ENCODE measurements at regions not wholly inside any gene's neighbourhood (a gene's known extent, or its start where the extent isn't known, plus 50 kb on each side); places are given as distances from the start of the nearest gene placed in this dataset.

DNA sequence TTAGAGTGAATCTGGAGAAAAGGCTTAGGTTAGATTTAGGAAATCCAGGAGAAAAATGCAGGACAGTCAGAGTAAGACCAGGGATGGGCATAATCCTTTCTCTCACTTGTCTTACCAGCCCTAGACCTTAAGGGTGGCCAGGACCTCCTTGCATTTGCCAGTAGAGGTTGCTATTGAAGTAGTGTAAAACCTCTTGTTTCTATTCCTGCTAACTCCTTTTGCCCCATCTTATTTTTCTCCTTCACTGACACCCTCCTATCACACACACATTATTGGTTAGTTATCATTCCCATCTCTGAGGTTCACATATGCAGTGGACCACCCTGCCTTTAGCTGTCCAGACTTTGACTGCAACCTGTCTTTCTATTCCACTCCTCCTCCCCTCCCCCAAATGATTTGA, 75.0 kb upstream of the MACF1 start:
- Mint-ChIP-seq H3K36me3 (ENCODE audit: low read depth) (peaks cover 11% of the 10 kb centered on the region), H3K4me3 (peak overlapping the region; percentile 67), H3K27me3 (ENCODE audit: insufficient read depth) (no peaks in the 10 kb centered on the region), H3K4me1 (ENCODE audit: low read depth) (peaks cover 66% of the 10 kb centered on the region), H3K9me3 (no peaks in the 10 kb centered on the region), H3K27ac (peak overlapping the region; percentile 94)
- no peak for DNase-seq
- TF ChIP-seq CTCF (IDR thresholded peaks at IDR 0.05) = peak; percentile 57

GRCh38 chr1:39130325-39130724, 74.2 kb upstream of the MACF1 start:
- peaks cover 6% of the 10 kb centered on the region for H3K36me3 Mint-ChIP-seq (ENCODE audit: low read depth)
- peak overlapping the region; percentile 94 for H3K27ac Mint-ChIP-seq
- H3K4me1 Mint-ChIP-seq (ENCODE audit: low read depth) = peaks cover 72% of the 10 kb centered on the region
- H3K4me3 Mint-ChIP-seq = peak overlapping the region; percentile 67
- DNase-seq = peak; percentile 74
- H3K9me3 Mint-ChIP-seq = no peaks in the 10 kb centered on the region
- TF ChIP-seq CTCF (IDR thresholded peaks at IDR 0.05) = no peak
- no peaks in the 10 kb centered on the region for H3K27me3 Mint-ChIP-seq (ENCODE audit: insufficient read depth)

DNA sequence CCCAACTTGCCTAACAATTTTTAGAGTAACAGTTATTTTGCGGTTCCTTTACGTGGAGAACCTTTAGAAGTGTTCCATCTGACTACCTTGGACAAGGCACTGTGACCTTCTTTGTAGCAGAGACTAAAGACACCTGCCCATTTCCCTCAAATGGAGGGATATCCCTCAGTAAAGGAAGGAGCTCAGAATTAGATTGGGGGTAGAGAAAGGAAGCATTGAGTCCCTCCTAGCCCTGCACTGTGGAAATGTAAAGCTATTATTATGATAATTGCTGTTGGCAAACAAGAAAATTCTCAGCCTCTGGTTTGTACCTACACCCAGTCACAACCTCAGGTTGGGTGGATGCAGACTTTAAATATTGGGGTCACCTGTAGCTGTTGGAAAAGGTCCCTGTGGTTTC, 72.6 kb upstream of the MACF1 start:
- Mint-ChIP-seq H3K4me3 (peak overlapping the region; percentile 14), H3K27ac (peak overlapping the region; percentile 76), H3K27me3 (ENCODE audit: insufficient read depth) (peaks cover 3% of the 10 kb centered on the region; the same call in 1 of the 2 replicates), H3K9me3 (no peaks in the 10 kb centered on the region), H3K4me1 (ENCODE audit: low read depth) (peaks cover 77% of the 10 kb centered on the region), H3K36me3 (ENCODE audit: low read depth) (no peaks in the 10 kb centered on the region)
- no peak for TF ChIP-seq CTCF (IDR thresholded peaks at IDR 0.05)
- DNase-seq = no peak

DNA sequence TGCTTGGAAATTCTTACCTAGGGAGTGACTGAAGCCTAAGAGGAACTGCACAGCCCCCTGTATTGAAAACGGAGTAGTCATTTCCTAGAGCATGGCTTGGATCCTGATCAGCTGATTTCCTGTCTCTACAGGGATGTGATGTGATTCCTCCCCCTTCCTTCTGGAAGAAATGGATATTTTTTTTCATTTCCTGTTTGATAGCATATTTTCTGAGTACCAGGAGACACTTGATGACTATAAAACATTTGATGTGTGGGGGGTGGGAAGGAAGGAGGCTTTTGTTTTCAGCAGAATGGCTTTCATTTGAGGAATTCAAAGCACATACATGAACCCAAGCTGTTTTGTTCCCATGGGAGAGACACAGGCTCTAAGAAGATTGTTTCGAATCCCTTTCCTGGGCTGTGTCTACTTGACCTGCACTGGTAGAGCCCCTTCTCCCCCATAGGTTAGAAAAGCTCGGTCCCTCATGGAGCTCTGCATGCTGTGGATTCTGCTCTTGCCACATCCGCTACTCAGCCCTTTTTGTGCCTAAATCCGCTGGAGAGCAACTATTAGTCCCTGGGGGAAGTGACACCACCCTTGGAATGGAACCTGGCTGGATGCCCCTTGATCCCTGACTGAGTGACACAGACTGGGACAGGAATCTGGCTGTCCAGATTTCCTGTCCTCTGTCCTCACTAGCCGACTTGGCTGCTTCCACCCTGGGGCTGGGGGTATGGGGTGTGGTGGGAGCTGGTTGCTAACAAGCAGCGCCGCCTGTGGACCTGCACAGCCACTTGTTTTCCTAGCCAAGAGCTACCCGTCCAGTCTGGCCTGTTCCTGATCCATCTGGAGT, 71.8 kb upstream of the MACF1 start:
- H3K4me1 Mint-ChIP-seq (ENCODE audit: low read depth) = peaks cover 69% of the 10 kb centered on the region
- peak; percentile 14 for DNase-seq

DNA sequence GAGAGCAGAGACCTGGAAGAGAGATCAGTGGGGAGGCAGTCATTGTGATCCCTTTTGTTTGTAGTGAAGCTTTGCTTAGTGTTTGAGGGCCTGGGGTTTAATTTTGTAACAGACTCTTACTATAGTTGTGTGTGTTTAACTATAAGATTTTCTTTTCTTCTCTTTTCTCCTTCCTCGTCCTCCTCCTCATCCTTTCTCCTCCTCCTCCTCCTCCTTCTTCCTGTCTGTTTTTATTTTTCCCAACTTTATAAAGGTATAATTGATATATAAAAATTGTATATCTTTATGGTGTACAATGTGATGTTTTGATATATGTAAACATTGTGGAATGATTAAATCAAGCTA, 71.2 kb upstream of the MACF1 start:
- peaks cover 67% of the 10 kb centered on the region for H3K4me1 Mint-ChIP-seq (ENCODE audit: low read depth)
- H3K36me3 Mint-ChIP-seq (ENCODE audit: low read depth) = no peaks in the 10 kb centered on the region
- H3K4me3 Mint-ChIP-seq = no peak overlapping the region; the same call in 1 of the 2 replicates
- peak overlapping the region; percentile 76 for H3K27ac Mint-ChIP-seq
- TF ChIP-seq CTCF (IDR thresholded peaks at IDR 0.05) = no peak
- H3K9me3 Mint-ChIP-seq = no peaks in the 10 kb centered on the region
- DNase-seq = no peak
- peaks cover 3% of the 10 kb centered on the region; the same call in 1 of the 2 replicates for H3K27me3 Mint-ChIP-seq (ENCODE audit: insufficient read depth)

More for the DNA sequence above, 71.8 kb upstream of the MACF1 start:
- peak overlapping the region; percentile 76 for H3K27ac Mint-ChIP-seq
- peak; percentile 25; the same call in 1 of the 2 replicates for TF ChIP-seq CTCF (IDR thresholded peaks at IDR 0.05)
- peak overlapping the region; percentile 14 for H3K4me3 Mint-ChIP-seq
- no peaks in the 10 kb centered on the region for H3K9me3 Mint-ChIP-seq
- no peaks in the 10 kb centered on the region for H3K36me3 Mint-ChIP-seq (ENCODE audit: low read depth)
- H3K27me3 Mint-ChIP-seq (ENCODE audit: insufficient read depth) = peaks cover 3% of the 10 kb centered on the region; the same call in 1 of the 2 replicates

Measured in HFFc6 (cell line).